KMS-11 (cell line): ENCODE measurements at regions not wholly inside any gene's neighbourhood (a gene's known extent, or its start where the extent isn't known, plus 50 kb on each side); places are given as distances from the start of the nearest gene placed in this dataset.

ENCODE experiments used
- H2AFZ ChIP-seq: fragments of 200-600 bp; sonication (generic); 2 replicates; pipeline ENCODE4 v1.6.1; 2016; ENCODE audit warnings: antibody characterized with exemption, mixed run types, low read depth
- H3K27ac ChIP-seq: fragments of 200-600 bp; sonication (generic); 2 replicates; pipeline ENCODE4 v1.6.1; 2016; ENCODE audit warnings: mild to moderate bottlenecking, mixed run types
- H3K27me3 ChIP-seq: fragments of 200-600 bp; sonication (generic); 2 replicates; pipeline ENCODE4 v1.6.1; 2017; ENCODE audit warnings: mild to moderate bottlenecking, low read depth, mixed run types, moderate library complexity; ENCODE audit not compliant: insufficient read depth
- H3K36me3 ChIP-seq: fragments of 200-600 bp; sonication (generic); 2 replicates; pipeline ENCODE4 v1.6.1; 2017; ENCODE audit warnings: mild to moderate bottlenecking, mixed run types; ENCODE audit not compliant: insufficient read depth
- H3K4me1 ChIP-seq: fragments of 200-600 bp; sonication (generic); 2 replicates; pipeline ENCODE4 v1.6.1; 2016; ENCODE audit warnings: mild to moderate bottlenecking, low read depth, mixed run types; ENCODE audit not compliant: poor library complexity, severe bottlenecking
- H3K4me2 ChIP-seq: fragments of 200-600 bp; sonication (generic); 2 replicates; pipeline ENCODE4 v1.7.0; 2016; ENCODE audit warnings: mild to moderate bottlenecking, mixed run types
- H3K4me3 ChIP-seq: fragments of 200-600 bp; sonication (generic); IDR thresholded peaks from 2 replicates; pipeline ENCODE4 v1.6.1; 2017; ENCODE audit warnings: low read depth, low read length, mixed read lengths; ENCODE audit not compliant: insufficient read depth
- H3K79me2 ChIP-seq: fragments of 200-600 bp; sonication (generic); 2 replicates; pipeline ENCODE4 v1.6.1; 2016; ENCODE audit warnings: low read depth, mixed run types; ENCODE audit not compliant: insufficient read depth
- H3K9ac ChIP-seq: fragments of 200-600 bp; sonication (generic); 2 replicates; pipeline ENCODE4 v1.6.1; 2016; ENCODE audit warnings: mild to moderate bottlenecking, mixed run types
- H4K20me1 ChIP-seq: fragments of 200-600 bp; sonication (generic); 2 replicates; pipeline ENCODE4 v1.6.1; 2016; ENCODE audit warnings: mild to moderate bottlenecking, mixed run types; ENCODE audit not compliant: insufficient read depth
- TF ChIP-seq, protein P1 (sequence below): fragments of 200-600 bp; sonication (generic); conservative IDR thresholded peaks from 2 replicates; pipeline ENCODE4 v1.6.1; 2017; ENCODE audit warnings: low read depth, mild to moderate bottlenecking, antibody characterized with exemption, low read length, moderate library complexity, mixed read lengths

DNA sequence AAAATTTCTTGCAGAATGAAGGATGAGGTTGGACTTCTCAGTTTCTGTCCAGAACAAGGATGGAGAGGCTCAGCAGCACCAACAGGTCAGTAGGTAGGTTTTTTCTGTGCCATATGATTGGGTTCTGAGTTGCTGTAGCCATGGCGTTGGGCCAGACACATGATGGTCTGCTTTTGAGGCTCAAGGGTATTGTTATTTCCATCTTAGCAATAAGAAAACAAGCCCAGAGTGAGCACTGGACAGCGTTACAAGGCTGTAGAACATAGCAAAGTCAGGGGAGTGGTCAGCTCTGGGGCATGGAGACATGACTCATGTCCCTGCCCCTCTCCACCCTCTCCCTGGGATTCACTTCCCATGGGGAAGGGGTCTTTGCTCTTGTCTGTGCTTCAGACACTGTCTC is 137.6 kb upstream of the TOPAZ1 start:
- Histone ChIP-seq H3K27ac (no peak overlapping the region), H3K27me3 (no peaks in the 10 kb centered on the region), H3K4me2 (no peak overlapping the region), H3K36me3 (no peaks in the 10 kb centered on the region), H4K20me1 (no peaks in the 10 kb centered on the region), H3K4me3 (no peak overlapping the region), H3K4me1 (no peaks in the 10 kb centered on the region), H2AFZ (no peak overlapping the region), H3K79me2 (no peaks in the 10 kb centered on the region), H3K9ac (no peak overlapping the region)
- TF ChIP-seq, protein P1, sequence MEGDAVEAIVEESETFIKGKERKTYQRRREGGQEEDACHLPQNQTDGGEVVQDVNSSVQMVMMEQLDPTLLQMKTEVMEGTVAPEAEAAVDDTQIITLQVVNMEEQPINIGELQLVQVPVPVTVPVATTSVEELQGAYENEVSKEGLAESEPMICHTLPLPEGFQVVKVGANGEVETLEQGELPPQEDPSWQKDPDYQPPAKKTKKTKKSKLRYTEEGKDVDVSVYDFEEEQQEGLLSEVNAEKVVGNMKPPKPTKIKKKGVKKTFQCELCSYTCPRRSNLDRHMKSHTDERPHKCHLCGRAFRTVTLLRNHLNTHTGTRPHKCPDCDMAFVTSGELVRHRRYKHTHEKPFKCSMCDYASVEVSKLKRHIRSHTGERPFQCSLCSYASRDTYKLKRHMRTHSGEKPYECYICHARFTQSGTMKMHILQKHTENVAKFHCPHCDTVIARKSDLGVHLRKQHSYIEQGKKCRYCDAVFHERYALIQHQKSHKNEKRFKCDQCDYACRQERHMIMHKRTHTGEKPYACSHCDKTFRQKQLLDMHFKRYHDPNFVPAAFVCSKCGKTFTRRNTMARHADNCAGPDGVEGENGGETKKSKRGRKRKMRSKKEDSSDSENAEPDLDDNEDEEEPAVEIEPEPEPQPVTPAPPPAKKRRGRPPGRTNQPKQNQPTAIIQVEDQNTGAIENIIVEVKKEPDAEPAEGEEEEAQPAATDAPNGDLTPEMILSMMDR, result no peak

GRCh38 chr3:44104668-44105321 is 136.9 kb upstream of the TOPAZ1 start:
- H2AFZ ChIP-seq, result no peak overlapping the region
- no peak overlapping the region for H3K4me2 ChIP-seq
- no peaks in the 10 kb centered on the region for H3K27me3 ChIP-seq

DNA sequence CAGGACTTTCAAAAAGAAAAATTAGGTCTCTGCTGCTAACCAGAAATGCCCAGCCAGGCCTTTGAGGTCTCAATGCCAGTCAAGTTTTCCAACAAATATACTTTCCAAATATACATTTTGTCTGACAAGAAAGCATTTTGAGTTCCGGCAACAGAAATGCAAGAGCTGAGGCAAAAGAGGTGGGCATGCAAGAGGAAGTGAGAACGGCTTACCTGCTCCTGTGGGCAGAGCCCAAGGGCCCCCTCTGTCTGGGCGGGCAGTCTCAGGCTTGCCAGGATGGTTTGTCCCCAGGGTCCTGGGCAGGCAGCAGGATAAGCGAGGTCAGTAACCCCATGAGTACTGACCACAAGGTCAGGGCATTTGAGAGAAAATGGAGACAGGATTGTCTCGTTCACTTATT is 136.1 kb upstream of the TOPAZ1 start:
- Histone ChIP-seq H3K27ac (no peak overlapping the region), H4K20me1 (no peaks in the 10 kb centered on the region), H3K4me3 (no peak overlapping the region), H3K79me2 (no peaks in the 10 kb centered on the region), H2AFZ (no peak overlapping the region), H3K36me3 (no peaks in the 10 kb centered on the region), H3K4me2 (no peak overlapping the region), H3K27me3 (no peaks in the 10 kb centered on the region), H3K9ac (no peak overlapping the region), H3K4me1 (no peaks in the 10 kb centered on the region)
- TF ChIP-seq, protein P1, result no peak

More at GRCh38 chr3:44104668-44105321, 136.9 kb upstream of the TOPAZ1 start:
- H3K4me3 ChIP-seq, result no peak overlapping the region
- H3K79me2 ChIP-seq, result no peaks in the 10 kb centered on the region
- no peak overlapping the region for H3K27ac ChIP-seq
- H4K20me1 ChIP-seq, result no peaks in the 10 kb centered on the region
- H3K4me1 ChIP-seq, result no peaks in the 10 kb centered on the region
- H3K36me3 ChIP-seq, result no peaks in the 10 kb centered on the region
- H3K9ac ChIP-seq, result no peak overlapping the region
- TF ChIP-seq, protein P1, result no peak

DNA sequence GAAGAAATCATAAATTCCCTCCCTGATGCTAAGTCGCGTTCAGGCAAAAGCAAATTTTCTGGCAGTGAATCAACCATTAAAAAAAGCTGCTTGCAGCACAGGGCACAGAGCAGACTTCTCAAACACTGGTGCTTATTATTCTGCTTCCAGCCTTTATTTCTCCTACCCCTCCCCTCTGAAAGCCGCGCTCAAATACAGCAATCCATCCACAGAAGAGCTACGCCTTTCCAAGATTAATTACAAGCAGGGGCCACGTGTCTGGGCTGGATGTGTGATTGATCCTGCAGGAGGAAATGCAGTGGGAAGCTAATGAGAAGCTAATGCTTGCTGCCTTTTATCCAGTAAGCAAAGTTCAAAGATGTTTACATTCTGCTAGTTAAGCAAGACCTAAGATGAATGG is 134.9 kb upstream of the TOPAZ1 start:
- TF ChIP-seq, protein P1, result no peak
- Histone ChIP-seq H4K20me1 (no peaks in the 10 kb centered on the region), H3K4me2 (no peak overlapping the region), H3K36me3 (no peaks in the 10 kb centered on the region), H3K79me2 (no peaks in the 10 kb centered on the region), H3K27me3 (no peaks in the 10 kb centered on the region), H2AFZ (no peak overlapping the region), H3K9ac (no peak overlapping the region), H3K27ac (no peak overlapping the region), H3K4me3 (no peak overlapping the region), H3K4me1 (no peaks in the 10 kb centered on the region)
